GM19351 (cell line): ENCODE measurements at regions not wholly inside any gene's neighbourhood (a gene's known extent, or its start where the extent isn't known, plus 50 kb on each side); places are given as distances from the start of the nearest gene placed in this dataset.

ENCODE experiments used
- ATAC-seq: cut with Tn5 transposase; IDR thresholded peaks from one replicate; pipeline ENCODE4 v1.9.1; 2021; ENCODE audit warnings: mild to moderate bottlenecking, moderate library complexity; ENCODE audit not compliant: unreplicated experiment

- no peak for ATAC-seq
These were observed 118.6 kb upstream of the CPEB2 start for GRCh38 chr4:14883661-14884060.

GRCh38 chr4:14887842-14888433, 114.3 kb upstream of the CPEB2 start:
- no peak for ATAC-seq

- ATAC-seq: no peak
These were observed 113.3 kb upstream of the CPEB2 start for GRCh38 chr4:14888790-14889572.

- no peak for ATAC-seq
These were observed 109.7 kb upstream of the CPEB2 start for GRCh38 chr4:14892563-14892962.

GRCh38 chr4:14893713-14894112, 108.6 kb upstream of the CPEB2 start:
- no peak for ATAC-seq

GRCh38 chr4:14894392-14895292, 107.6 kb upstream of the CPEB2 start:
- ATAC-seq: no peak

- no peak for ATAC-seq
These were observed 105.6 kb upstream of the CPEB2 start for GRCh38 chr4:14896656-14897175.

GRCh38 chr4:14897217-14897616, 105.1 kb upstream of the CPEB2 start:
- no peak for ATAC-seq

- ATAC-seq: no peak
These were observed 103.3 kb upstream of the CPEB2 start for GRCh38 chr4:14898989-14899388.

GRCh38 chr4:14902342-14902741, 99.9 kb upstream of the CPEB2 start:
- ATAC-seq: no peak

- no peak for ATAC-seq
These were observed 99.0 kb upstream of the CPEB2 start for GRCh38 chr4:14903321-14903720.

GRCh38 chr4:14906805-14907204, 95.5 kb upstream of the CPEB2 start:
- no peak for ATAC-seq

- no peak for ATAC-seq
These were observed 93.6 kb upstream of the CPEB2 start for GRCh38 chr4:14908635-14909034.

- no peak for ATAC-seq
These were observed 91.9 kb upstream of the CPEB2 start for GRCh38 chr4:14910411-14910810.

GRCh38 chr4:14912426-14912825, 89.9 kb upstream of the CPEB2 start:
- no peak for ATAC-seq

GRCh38 chr4:14915018-14915417, 87.3 kb upstream of the CPEB2 start:
- no peak for ATAC-seq

- ATAC-seq: no peak
These were observed 85.6 kb upstream of the CPEB2 start for GRCh38 chr4:14916554-14917297.

GRCh38 chr4:14917298-14917633, 85.0 kb upstream of the CPEB2 start:
- ATAC-seq: no peak

- no peak for ATAC-seq
These were observed 83.9 kb upstream of the CPEB2 start for GRCh38 chr4:14918336-14918735.

- no peak for ATAC-seq
These were observed 82.5 kb upstream of the CPEB2 start for GRCh38 chr4:14919785-14920184.

- ATAC-seq: no peak
These were observed 82.0 kb upstream of the CPEB2 start for GRCh38 chr4:14920237-14920636.
